A549 (cell line): ENCODE measurements at regions not wholly inside any gene's neighbourhood (a gene's known extent, or its start where the extent isn't known, plus 50 kb on each side); places are given as distances from the start of the nearest gene placed in this dataset.

Experiments used
- ATAC-seq, 2 experiments: fragments of 200-7000 bp in 1 of 2; fragments of >200 bp in 1 of 2; cut with Nextera tagmentation in 1 of 2; cut with Tn5 transposase in 1 of 2; 3 replicates each; pipeline versions ENCODE4 v1.8.0 to v1.9.1; 2018 to 2020; ENCODE audit warnings: mild to moderate bottlenecking in 1 of 2, moderate library complexity in 1 of 2
- CTCF ChIA-PET: fragments of 300-600 bp; sonication (Branson Sonifier 250); formaldehyde crosslinking; extraction: SDS; loops from one replicate; lab custom pipeline; 2021; ENCODE audit warnings: antibody characterized with exemption, inconsistent platforms; lab: Yijun Ruan, JAX
- POLR2A ChIA-PET: fragments of 350-600 bp; formaldehyde crosslinking; extraction: SDS; loops from one replicate; lab custom pipeline; 2021; ENCODE audit warnings: antibody characterized with exemption, inconsistent platforms; lab: Yijun Ruan, JAX
- DNase-seq, 2 experiments: peaks; one replicate each; pipeline versions ENCODE4 v3.0.0 to v3.0.0-alpha.2; 2011 to 2016; ENCODE audit warnings: low read depth in 1 of 2, low spot score in 1 of 2
- FAIRE-seq: peaks from 2 replicates; lab custom pipeline; 2011; peaks lifted over from hg19 to GRCh38; lab: Jason Lieb, UNC
- H3K27ac ChIP-seq, 2 experiments: fragments of >200 bp; sonication (Bioruptor Twin); formaldehyde crosslinking; 3 replicates each; pipeline ENCODE4 v1.5.1; 2016 to 2017
- H3K4me1 ChIP-seq: fragments of >200 bp; sonication (Bioruptor Twin); formaldehyde crosslinking; 3 replicates; pipeline ENCODE4 v1.6.1; 2016
- H3K4me2 ChIP-seq: fragments of >200 bp; sonication (Bioruptor Twin); formaldehyde crosslinking; 3 replicates; pipeline ENCODE4 v1.6.1; 2016
- H3K4me3 ChIP-seq: fragments of >200 bp; sonication (Bioruptor Twin); formaldehyde crosslinking; 3 replicates; pipeline ENCODE4 v1.5.1; 2016
- H3K9me3 ChIP-seq: fragments of >200 bp; sonication (Bioruptor Twin); formaldehyde crosslinking; 3 replicates; pipeline ENCODE4 v1.6.1; 2016
- CHD4 ChIP-seq: fragments of 200-600 bp; sonication (generic); IDR thresholded peaks from 2 replicates; pipeline ENCODE4 v1.6.1; 2016; ENCODE audit warnings: antibody characterized with exemption, mild to moderate bottlenecking, borderline replicate concordance
- CTCF ChIP-seq: fragments of >200 bp; sonication (Bioruptor Twin); formaldehyde crosslinking; IDR thresholded peaks from 3 replicates; pipeline ENCODE4 v1.5.1; 2016
- EHF ChIP-seq: fragments of 250-450 bp; sonication (Bioruptor Pico); IDR thresholded peaks from 2 replicates; pipeline ENCODE4 v1.5.0; 2020; ENCODE audit warnings: mild to moderate bottlenecking
- ELK1 ChIP-seq: fragments of 150-350 bp; IDR thresholded peaks from 2 replicates; pipeline ENCODE4 v1.6.1; 2014; ENCODE audit warnings: low read depth, mild to moderate bottlenecking, low read length
- EP300 ChIP-seq, 2 experiments: fragments of >200 bp; sonication (Bioruptor Twin); formaldehyde crosslinking; IDR thresholded peaks; 2 replicates in 1 of 2; 3 replicates in 1 of 2; pipeline ENCODE4 v1.6.1; 2016 to 2017
- ESRRA ChIP-seq: fragments of 150-350 bp; IDR thresholded peaks from 2 replicates; pipeline ENCODE4 v1.6.1; 2014; ENCODE audit warnings: mild to moderate bottlenecking, low read length, borderline replicate concordance
- GATA3 ChIP-seq: IDR thresholded peaks from 2 replicates; pipeline ENCODE4 v1.6.1; 2012; ENCODE audit warnings: borderline replicate concordance
- HMGXB4 ChIP-seq: fragments of 250-450 bp; sonication (Bioruptor Pico); IDR thresholded peaks from 2 replicates; pipeline ENCODE4 v1.5.0; 2021; ENCODE audit warnings: mild to moderate bottlenecking, moderate library complexity, borderline replicate concordance
- KDM1A ChIP-seq: fragments of 200-600 bp; sonication (generic); IDR thresholded peaks from 2 replicates; pipeline ENCODE4 v1.6.1; 2016; ENCODE audit warnings: low read depth, mild to moderate bottlenecking
- MAX ChIP-seq: IDR thresholded peaks from 2 replicates; pipeline ENCODE4 v1.6.1; 2012
- MAZ ChIP-seq: fragments of 150-350 bp; IDR thresholded peaks from 2 replicates; pipeline ENCODE4 v1.6.1; 2014; ENCODE audit warnings: antibody characterized with exemption, low read depth, low read length, borderline replicate concordance
- NPAS2 ChIP-seq: fragments of 250-450 bp; sonication (Bioruptor Pico); IDR thresholded peaks from 2 replicates; pipeline ENCODE4 v1.8.0; 2022; ENCODE audit warnings: mild to moderate bottlenecking, moderate library complexity, borderline replicate concordance
- POLR2A ChIP-seq: IDR thresholded peaks from 2 replicates; pipeline ENCODE4 v1.6.1; 2012; ENCODE audit warnings: mild to moderate bottlenecking, low read length
- RAD21 ChIP-seq, 2 experiments: fragments of >200 bp in 1 of 2; sonication (Bioruptor Twin) in 1 of 2; formaldehyde crosslinking in 1 of 2; IDR thresholded peaks in 1 of 2; conservative IDR thresholded peaks in 1 of 2; 2 replicates in 1 of 2; 3 replicates in 1 of 2; pipeline ENCODE4 v1.6.1; 2012 to 2018; ENCODE audit warnings: inconsistent platforms in 1 of 2
- REST ChIP-seq: fragments of 200-600 bp; sonication (generic); IDR thresholded peaks from 2 replicates; pipeline ENCODE4 v1.6.1; 2016; ENCODE audit warnings: antibody characterized with exemption, mild to moderate bottlenecking, moderate library complexity
- RNF2 ChIP-seq: fragments of 200-600 bp; sonication (generic); IDR thresholded peaks from 2 replicates; pipeline ENCODE4 v1.6.1; 2016; ENCODE audit warnings: low read depth, mild to moderate bottlenecking, antibody characterized with exemption, moderate library complexity, borderline replicate concordance
- SREBF2 ChIP-seq: fragments of 450-650 bp; IDR thresholded peaks from 2 replicates; pipeline ENCODE4 v1.6.1; 2014; ENCODE audit warnings: mild to moderate bottlenecking, moderate library complexity
- ZNF302 ChIP-seq: fragments of 250-450 bp; sonication (Bioruptor Pico); IDR thresholded peaks from 2 replicates; pipeline ENCODE4 v1.9.0; 2021; ENCODE audit warnings: inconsistent platforms, mild to moderate bottlenecking, moderate library complexity
- ZSCAN20 ChIP-seq: fragments of 250-450 bp; sonication (Bioruptor Pico); IDR thresholded peaks from 2 replicates; pipeline ENCODE4 v1.8.0; 2022; ENCODE audit warnings: mild to moderate bottlenecking, moderate library complexity
- WGBS: methylation state at CpG from one replicate; pipeline ENCODE4 v1.1.6; 2017; ENCODE audit errors: missing lambda C conversion rate; 5-methylcytosine and 5-hydroxymethylcytosine counted together

GRCh38 chr22:26979294-26979693 lies 321.9 kb downstream of the MIAT start:
- no peak for ATAC-seq

GRCh38 chr22:26981111-26981510 lies 323.7 kb downstream of the MIAT start:
- CTCF ChIA-PET = interaction anchor here (0.9 kb wide), 1 partner anchor 11 kb away, joined by 3 read pairs; no protein-coding TSS in a partner anchor
- Histone ChIP-seq H3K27ac (no peak overlapping the region), H3K4me3 (no peak overlapping the region), H3K4me2 (no peak overlapping the region), H3K4me1 (no peaks in the 10 kb centered on the region), H3K9me3 (no peaks in the 10 kb centered on the region)
- DNase-seq (no peak), FAIRE-seq (no peak), ATAC-seq (no peak)
- no peak for TF ChIP-seq CHD4
- TF ChIP-seq MAX = no peak
- no peak for TF ChIP-seq MAZ
- no peak for TF ChIP-seq ZSCAN20 (CRISPR knock-in tag)
- TF ChIP-seq RNF2 = no peak
- no peak for TF ChIP-seq HMGXB4 (CRISPR knock-in tag)
- no peak for TF ChIP-seq CTCF
- TF ChIP-seq POLR2A = no peak
- TF ChIP-seq EP300 (IDR thresholded peaks at IDR 0.05) = no peak
- no peak for TF ChIP-seq GATA3
- WGBS = 91% methylated on average over 7 of the region's 7 CpGs
- POLR2A ChIA-PET = no interaction called here

More at GRCh38 chr22:26979294-26979693, 321.9 kb downstream of the MIAT start:
- peak; percentile 56; the same call in 1 of the 2 replicates for TF ChIP-seq REST
- TF ChIP-seq ELK1 = no peak
- ChIA-PET CTCF (no interaction called here), POLR2A (no interaction called here)
- no peaks in the 10 kb centered on the region for H3K9me3 ChIP-seq
- no peak overlapping the region for H3K4me3 ChIP-seq
- no peak overlapping the region for H3K4me2 ChIP-seq
- no peaks in the 10 kb centered on the region for H3K4me1 ChIP-seq
- WGBS = 59% methylated on average over 6 of the region's 6 CpGs
- FAIRE-seq = no peak
- H3K27ac ChIP-seq = no peak overlapping the region
- no peak for DNase-seq

GRCh38 chr22:26981541-26981940 lies 324.2 kb downstream of the MIAT start:
- H3K9me3 ChIP-seq = no peaks in the 10 kb centered on the region
- POLR2A ChIA-PET = no interaction called here
- ATAC-seq = no peak
- no peak overlapping the region for H3K4me2 ChIP-seq
- FAIRE-seq = no peak
- no peak for DNase-seq
- H3K4me3 ChIP-seq = no peak overlapping the region
- WGBS = 59% methylated on average over 5 of the region's 5 CpGs
- H3K4me1 ChIP-seq = no peaks in the 10 kb centered on the region
- no peak overlapping the region for H3K27ac ChIP-seq
- TF ChIP-seq ZNF302 (CRISPR knock-in tag) = no peak
- TF ChIP-seq RAD21 (conservative IDR thresholded peaks at IDR 0.05 in 1 of 2, IDR thresholded peaks at IDR 0.05 in 1 of 2) = no peak
- TF ChIP-seq KDM1A = no peak
- TF ChIP-seq EHF (CRISPR knock-in tag) = no peak
- TF ChIP-seq ESRRA = no peak
- no peak for TF ChIP-seq SREBF2
- TF ChIP-seq MAZ = no peak
- no peak for TF ChIP-seq NPAS2 (CRISPR knock-in tag)
- TF ChIP-seq POLR2A = no peak
- CTCF ChIA-PET = interaction anchor here (0.9 kb wide), 1 partner anchor 11 kb away, joined by 3 read pairs; no protein-coding TSS in a partner anchor
